ENCODE measurements at regions not wholly inside any gene's neighbourhood (a gene's known extent, or its start where the extent isn't known, plus 50 kb on each side); places are given as distances from the start of the nearest gene placed in this dataset.

DNA sequence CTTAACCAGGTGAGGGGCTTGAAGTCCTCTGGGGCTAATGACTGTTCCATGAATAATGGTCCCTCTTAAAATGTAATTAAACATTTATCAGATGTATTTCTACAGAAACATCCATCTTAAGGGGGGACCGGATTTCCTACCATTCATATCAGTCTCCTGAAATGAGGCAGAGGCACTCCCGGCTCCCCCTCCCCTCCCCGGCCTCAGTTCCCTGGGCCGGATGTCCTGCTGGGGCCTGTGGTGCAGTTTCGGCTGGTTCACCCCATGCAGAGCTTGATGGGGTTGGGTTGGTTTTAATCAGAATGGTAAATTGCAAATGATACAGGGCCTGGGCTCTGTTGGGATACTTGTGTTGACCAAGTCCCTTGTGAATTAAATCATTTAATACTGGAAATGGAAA, 349.4 kb downstream of the PREX1 start:
- TF ChIP-seq ZNF565 (CRISPR knock-in tag; conservative IDR thresholded peaks at IDR 0.05; ENCODE audit: low read depth) (no peak), ZFP3 (CRISPR knock-in tag; IDR thresholded peaks at IDR 0.05) (no peak), CSDC2 (CRISPR knock-in tag; IDR thresholded peaks at IDR 0.05) (no peak), RARB (CRISPR knock-in tag; IDR thresholded peaks at IDR 0.05) (no peak), ZNF8 (CRISPR knock-in tag; IDR thresholded peaks at IDR 0.05) (no peak), OSR1 (CRISPR knock-in tag; IDR thresholded peaks at IDR 0.05) (no peak), BACH2 (CRISPR knock-in tag; IDR thresholded peaks at IDR 0.05; ENCODE audit: borderline replicate concordance) (no peak)
- TF ChIP-seq, protein P1, sequence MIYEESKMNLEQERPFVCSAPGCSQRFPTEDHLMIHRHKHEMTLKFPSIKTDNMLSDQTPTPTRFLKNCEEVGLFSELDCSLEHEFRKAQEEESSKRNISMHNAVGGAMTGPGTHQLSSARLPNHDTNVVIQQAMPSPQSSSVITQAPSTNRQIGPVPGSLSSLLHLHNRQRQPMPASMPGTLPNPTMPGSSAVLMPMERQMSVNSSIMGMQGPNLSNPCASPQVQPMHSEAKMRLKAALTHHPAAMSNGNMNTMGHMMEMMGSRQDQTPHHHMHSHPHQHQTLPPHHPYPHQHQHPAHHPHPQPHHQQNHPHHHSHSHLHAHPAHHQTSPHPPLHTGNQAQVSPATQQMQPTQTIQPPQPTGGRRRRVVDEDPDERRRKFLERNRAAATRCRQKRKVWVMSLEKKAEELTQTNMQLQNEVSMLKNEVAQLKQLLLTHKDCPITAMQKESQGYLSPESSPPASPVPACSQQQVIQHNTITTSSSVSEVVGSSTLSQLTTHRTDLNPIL (CRISPR knock-in tag; IDR thresholded peaks at IDR 0.05; ENCODE audit: low read depth), result no peak
- TF ChIP-seq, protein P2, sequence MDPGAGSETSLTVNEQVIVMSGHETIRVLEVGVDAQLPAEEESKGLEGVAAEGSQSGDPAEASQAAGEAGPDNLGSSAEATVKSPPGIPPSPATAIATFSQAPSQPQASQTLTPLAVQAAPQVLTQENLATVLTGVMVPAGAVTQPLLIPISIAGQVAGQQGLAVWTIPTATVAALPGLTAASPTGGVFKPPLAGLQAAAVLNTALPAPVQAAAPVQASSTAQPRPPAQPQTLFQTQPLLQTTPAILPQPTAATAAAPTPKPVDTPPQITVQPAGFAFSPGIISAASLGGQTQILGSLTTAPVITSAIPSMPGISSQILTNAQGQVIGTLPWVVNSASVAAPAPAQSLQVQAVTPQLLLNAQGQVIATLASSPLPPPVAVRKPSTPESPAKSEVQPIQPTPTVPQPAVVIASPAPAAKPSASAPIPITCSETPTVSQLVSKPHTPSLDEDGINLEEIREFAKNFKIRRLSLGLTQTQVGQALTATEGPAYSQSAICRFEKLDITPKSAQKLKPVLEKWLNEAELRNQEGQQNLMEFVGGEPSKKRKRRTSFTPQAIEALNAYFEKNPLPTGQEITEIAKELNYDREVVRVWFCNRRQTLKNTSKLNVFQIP (CRISPR knock-in tag; IDR thresholded peaks at IDR 0.05; ENCODE audit: borderline replicate concordance, low read depth), result no peak
- TF ChIP-seq, protein P3, sequence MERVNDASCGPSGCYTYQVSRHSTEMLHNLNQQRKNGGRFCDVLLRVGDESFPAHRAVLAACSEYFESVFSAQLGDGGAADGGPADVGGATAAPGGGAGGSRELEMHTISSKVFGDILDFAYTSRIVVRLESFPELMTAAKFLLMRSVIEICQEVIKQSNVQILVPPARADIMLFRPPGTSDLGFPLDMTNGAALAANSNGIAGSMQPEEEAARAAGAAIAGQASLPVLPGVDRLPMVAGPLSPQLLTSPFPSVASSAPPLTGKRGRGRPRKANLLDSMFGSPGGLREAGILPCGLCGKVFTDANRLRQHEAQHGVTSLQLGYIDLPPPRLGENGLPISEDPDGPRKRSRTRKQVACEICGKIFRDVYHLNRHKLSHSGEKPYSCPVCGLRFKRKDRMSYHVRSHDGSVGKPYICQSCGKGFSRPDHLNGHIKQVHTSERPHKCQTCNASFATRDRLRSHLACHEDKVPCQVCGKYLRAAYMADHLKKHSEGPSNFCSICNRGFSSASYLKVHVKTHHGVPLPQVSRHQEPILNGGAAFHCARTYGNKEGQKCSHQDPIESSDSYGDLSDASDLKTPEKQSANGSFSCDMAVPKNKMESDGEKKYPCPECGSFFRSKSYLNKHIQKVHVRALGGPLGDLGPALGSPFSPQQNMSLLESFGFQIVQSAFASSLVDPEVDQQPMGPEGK (CRISPR knock-in tag; IDR thresholded peaks at IDR 0.05; ENCODE audit: borderline replicate concordance), result no peak

Data from SK-N-SH treated with all-trans-retinoic acid at 6 μM for 48 hours (cell line).